ENCODE measurements at regions not wholly inside any gene's neighbourhood (a gene's known extent, or its start where the extent isn't known, plus 50 kb on each side); places are given as distances from the start of the nearest gene placed in this dataset.

GRCh38 chr5:61842840-61843239 is 463.2 kb upstream of the KIF2A start:
- POLR2A ChIA-PET (ENCODE audit: unreplicated experiment) = no interaction called here
- no TSS peak for BruUV-seq (replicated peaks)

DNA sequence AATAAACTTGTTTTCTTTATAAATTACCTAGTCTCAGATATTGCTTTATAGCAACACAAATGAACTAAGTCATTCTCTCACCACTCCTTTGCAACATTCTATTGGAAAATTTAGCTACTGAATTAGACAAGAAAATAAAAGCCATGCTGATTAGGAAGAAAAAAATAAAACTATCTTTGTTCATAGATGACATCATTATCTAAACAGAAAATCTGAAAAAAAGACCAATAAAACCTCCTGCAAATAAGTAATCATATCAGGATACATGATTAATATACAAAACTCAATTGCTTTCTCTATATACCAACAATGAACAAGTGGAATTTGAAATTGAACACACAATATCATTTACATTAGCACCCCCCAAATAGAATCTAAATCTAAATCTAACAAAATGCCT is 455.3 kb upstream of the KIF2A start:
- H3K4me3 ChIP-seq = no peak overlapping the region
- ChIA-PET POLR2A (ENCODE audit: unreplicated experiment) (no interaction called here), CTCF (no interaction called here)
- H2AFZ ChIP-seq = no peak overlapping the region
- TF ChIP-seq, protein P1, sequence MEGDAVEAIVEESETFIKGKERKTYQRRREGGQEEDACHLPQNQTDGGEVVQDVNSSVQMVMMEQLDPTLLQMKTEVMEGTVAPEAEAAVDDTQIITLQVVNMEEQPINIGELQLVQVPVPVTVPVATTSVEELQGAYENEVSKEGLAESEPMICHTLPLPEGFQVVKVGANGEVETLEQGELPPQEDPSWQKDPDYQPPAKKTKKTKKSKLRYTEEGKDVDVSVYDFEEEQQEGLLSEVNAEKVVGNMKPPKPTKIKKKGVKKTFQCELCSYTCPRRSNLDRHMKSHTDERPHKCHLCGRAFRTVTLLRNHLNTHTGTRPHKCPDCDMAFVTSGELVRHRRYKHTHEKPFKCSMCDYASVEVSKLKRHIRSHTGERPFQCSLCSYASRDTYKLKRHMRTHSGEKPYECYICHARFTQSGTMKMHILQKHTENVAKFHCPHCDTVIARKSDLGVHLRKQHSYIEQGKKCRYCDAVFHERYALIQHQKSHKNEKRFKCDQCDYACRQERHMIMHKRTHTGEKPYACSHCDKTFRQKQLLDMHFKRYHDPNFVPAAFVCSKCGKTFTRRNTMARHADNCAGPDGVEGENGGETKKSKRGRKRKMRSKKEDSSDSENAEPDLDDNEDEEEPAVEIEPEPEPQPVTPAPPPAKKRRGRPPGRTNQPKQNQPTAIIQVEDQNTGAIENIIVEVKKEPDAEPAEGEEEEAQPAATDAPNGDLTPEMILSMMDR (conservative IDR thresholded peaks at IDR 0.05) = no peak
- no peak for TF ChIP-seq EZH2 (IDR thresholded peaks at IDR 0.05; ENCODE audit: low read depth)
- H3K4me2 ChIP-seq = no peak overlapping the region
- H3K27me3 ChIP-seq (ENCODE audit: insufficient read depth, low read depth) = no peaks in the 10 kb centered on the region
- no peaks in the 10 kb centered on the region for H3K9me2 ChIP-seq (ENCODE audit: insufficient read depth)
- H3K36me3 ChIP-seq (ENCODE audit: low read depth) = no peaks in the 10 kb centered on the region
- no peaks in the 10 kb centered on the region for H3K4me1 ChIP-seq (replicated peaks; ENCODE audit: insufficient read depth)
- H3K79me2 ChIP-seq (ENCODE audit: low read depth) = no peaks in the 10 kb centered on the region
- H3F3A ChIP-seq (ENCODE audit: insufficient read depth, low read depth) = no peaks in the 10 kb centered on the region
- DNase-seq = no peak
- H3K9me3 ChIP-seq (ENCODE audit: insufficient read depth, low read depth) = no peaks in the 10 kb centered on the region
- intact Hi-C loops (cut with micrococcal nuclease; ENCODE audit: unreplicated experiment) = no loop called here
- BruUV-seq (replicated peaks) = no TSS peak
- no peak overlapping the region for H3K27ac ChIP-seq
- H4K20me1 ChIP-seq (ENCODE audit: insufficient read depth) = no peaks in the 10 kb centered on the region

More at GRCh38 chr5:61842840-61843239, 463.2 kb upstream of the KIF2A start:
- H3K79me2 ChIP-seq (ENCODE audit: low read depth) = no peaks in the 10 kb centered on the region
- H3K9me3 ChIP-seq (ENCODE audit: insufficient read depth, low read depth) = no peaks in the 10 kb centered on the region
- no peak for DNase-seq
- no peak overlapping the region for H3K27ac ChIP-seq
- no peaks in the 10 kb centered on the region for H4K20me1 ChIP-seq (ENCODE audit: insufficient read depth)
- H3F3A ChIP-seq (ENCODE audit: insufficient read depth, low read depth) = no peaks in the 10 kb centered on the region
- H3K27me3 ChIP-seq (ENCODE audit: insufficient read depth, low read depth) = 0 out of 2 replicates have a peak, but pooled peaks cover 9% of the 10 kb centered on the region
- TF ChIP-seq, protein P1 (conservative IDR thresholded peaks at IDR 0.05) = no peak
- no peak for TF ChIP-seq EZH2 (IDR thresholded peaks at IDR 0.05; ENCODE audit: low read depth)
- no peaks in the 10 kb centered on the region for H3K9me2 ChIP-seq (ENCODE audit: insufficient read depth)
- no peaks in the 10 kb centered on the region for H3K4me1 ChIP-seq (replicated peaks; ENCODE audit: insufficient read depth)
- no peaks in the 10 kb centered on the region for H3K36me3 ChIP-seq (ENCODE audit: low read depth)
- H2AFZ ChIP-seq = no peak overlapping the region
- intact Hi-C loops (cut with micrococcal nuclease; ENCODE audit: unreplicated experiment) = no loop called here
- CTCF ChIA-PET = no interaction called here
- H3K4me2 ChIP-seq = no peak overlapping the region
- no peak overlapping the region for H3K4me3 ChIP-seq

GRCh38 chr5:61854531-61854930 is 451.5 kb upstream of the KIF2A start:
- CTCF ChIA-PET = no interaction called here
- POLR2A ChIA-PET (ENCODE audit: unreplicated experiment) = no interaction called here

More at GRCh38 chr5:61854531-61854930, 451.5 kb upstream of the KIF2A start:
- no TSS peak for BruUV-seq (replicated peaks)
- Histone ChIP-seq H3K4me1 (replicated peaks; ENCODE audit: insufficient read depth) (no peaks in the 10 kb centered on the region), H3K9me2 (ENCODE audit: insufficient read depth) (no peaks in the 10 kb centered on the region), H4K20me1 (ENCODE audit: insufficient read depth) (no peaks in the 10 kb centered on the region), H3K27me3 (ENCODE audit: insufficient read depth, low read depth) (no peaks in the 10 kb centered on the region), H3K4me3 (no peak overlapping the region), H3K36me3 (ENCODE audit: low read depth) (no peaks in the 10 kb centered on the region), H3K9me3 (ENCODE audit: insufficient read depth, low read depth) (no peaks in the 10 kb centered on the region), H3K27ac (no peak overlapping the region), H2AFZ (no peak overlapping the region), H3K4me2 (no peak overlapping the region), H3F3A (ENCODE audit: insufficient read depth, low read depth) (no peaks in the 10 kb centered on the region), H3K79me2 (ENCODE audit: low read depth) (no peaks in the 10 kb centered on the region)
- DNase-seq = no peak
- intact Hi-C loops (cut with micrococcal nuclease; ENCODE audit: unreplicated experiment) = no loop called here
- TF ChIP-seq, protein P1 (conservative IDR thresholded peaks at IDR 0.05) = no peak
- no peak for TF ChIP-seq EZH2 (IDR thresholded peaks at IDR 0.05; ENCODE audit: low read depth)
